ENCODE measurements at regions not wholly inside any gene's neighbourhood (a gene's known extent, or its start where the extent isn't known, plus 50 kb on each side); places are given as distances from the start of the nearest gene placed in this dataset.

GRCh38 chr17:77374170-77374936, 233.6 kb downstream of the SEC14L1 start (continued):
- TF ChIP-seq ZBTB26 (CRISPR knock-in tag; IDR thresholded peaks at IDR 0.05; ENCODE audit: borderline replicate concordance), result peak; percentile 48; the same call in 1 of the 2 replicates
- peak; percentile 77 for TF ChIP-seq ZBTB38 (CRISPR knock-in tag; IDR thresholded peaks at IDR 0.05)
- TF ChIP-seq POLR2AphosphoS2 (IDR thresholded peaks at IDR 0.05; ENCODE audit: low read depth, low read length), result no peak
- peak; percentile 50 for TF ChIP-seq ZNF264 (CRISPR knock-in tag; IDR thresholded peaks at IDR 0.05)
- peak; percentile 65; the same call in 1 of the 2 replicates for TF ChIP-seq ZBTB3 (CRISPR knock-in tag; IDR thresholded peaks at IDR 0.05; ENCODE audit: borderline replicate concordance, low read depth)
- no peak for TF ChIP-seq ATF5 (CRISPR knock-in tag; IDR thresholded peaks at IDR 0.05; ENCODE audit: low read depth)
- TF ChIP-seq PAF1 (CRISPR knock-in tag; IDR thresholded peaks at IDR 0.05), result no peak
- peak; percentile 61 for TF ChIP-seq KAT8 (CRISPR knock-in tag; IDR thresholded peaks at IDR 0.05)
- TF ChIP-seq ZFYVE20 (CRISPR knock-in tag; IDR thresholded peaks at IDR 0.05; ENCODE audit: borderline replicate concordance, low read depth), result no peak
- no peak for TF ChIP-seq NAIF1 (CRISPR knock-in tag; IDR thresholded peaks at IDR 0.05; ENCODE audit: borderline replicate concordance)
- no peak for TF ChIP-seq ZBTB37 (CRISPR knock-in tag; IDR thresholded peaks at IDR 0.05)
- peak; percentile 92 for TF ChIP-seq UBTF (CRISPR knock-in tag; IDR thresholded peaks at IDR 0.05)
- TF ChIP-seq HNRNPUL1 (IDR thresholded peaks at IDR 0.05; ENCODE audit: low read depth, low read length), result no peak
- no peak for TF ChIP-seq ZMYM2 (CRISPR knock-in tag; IDR thresholded peaks at IDR 0.05)
- TF ChIP-seq DZIP1 (CRISPR knock-in tag; IDR thresholded peaks at IDR 0.05), result no peak
- peak; percentile 62 for TF ChIP-seq KMT2B (CRISPR knock-in tag; IDR thresholded peaks at IDR 0.05)
- TF ChIP-seq ZNF337 (CRISPR knock-in tag; IDR thresholded peaks at IDR 0.05; ENCODE audit: borderline replicate concordance, low read depth), result no peak
- no peak for TF ChIP-seq ZNF615 (CRISPR knock-in tag; IDR thresholded peaks at IDR 0.05; ENCODE audit: borderline replicate concordance)

All from HepG2 (cell line).